Lung microvascular endothelial cell (primary cell): ENCODE measurements at regions not wholly inside any gene's neighbourhood (a gene's known extent, or its start where the extent isn't known, plus 50 kb on each side); places are given as distances from the start of the nearest gene placed in this dataset.
"Not testable (repeated sequence)": the region's sequence is repeated elsewhere in the genome, so short reads cannot be mapped to it uniquely, and the experiment has no call there.

ENCODE experiments used
- DNase-seq, 2 donors: peaks; one replicate each; pipeline versions ENCODE4 v3.0.0 to v3.0.0-alpha.2; 2010; ENCODE audit warnings: low read depth in 2 of 2

DNA sequence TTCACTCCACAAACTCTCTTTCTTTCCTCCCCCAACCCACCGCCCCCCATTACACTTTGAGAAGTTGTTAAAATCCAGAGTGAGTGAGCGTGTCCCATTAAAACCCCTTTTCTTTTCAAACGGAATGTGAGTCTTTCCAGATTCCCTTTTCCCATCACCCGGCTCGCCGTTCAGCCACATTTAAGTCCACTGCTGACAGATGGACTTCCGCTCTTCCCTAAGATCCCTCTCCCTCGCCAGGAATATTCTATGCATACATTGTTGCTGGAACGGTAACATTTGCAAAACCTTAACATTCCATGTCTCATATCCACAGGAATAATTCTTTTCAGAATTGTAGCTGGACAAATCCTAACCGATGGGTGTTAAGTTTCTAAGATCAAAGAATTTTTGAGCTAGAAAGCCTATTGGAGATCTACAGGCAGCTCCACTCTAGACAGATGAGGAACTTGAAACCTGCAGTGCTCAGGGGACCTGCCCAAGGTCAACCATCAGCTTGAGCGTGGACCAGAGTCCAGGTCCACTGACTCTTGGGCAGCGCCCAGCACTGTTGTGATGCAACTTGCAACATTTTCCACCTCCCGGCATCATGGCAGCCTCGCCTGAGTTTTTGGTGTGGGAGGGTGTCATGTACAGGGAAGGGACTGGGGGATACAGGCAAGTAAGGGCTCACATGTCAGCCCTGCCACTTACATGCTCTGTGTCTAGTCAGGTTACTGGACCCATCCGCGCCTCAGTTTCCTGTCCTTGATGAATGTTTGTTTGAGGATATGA is 500.1 kb downstream of the CCDC171 start:
- DNase-seq: no peak

DNA sequence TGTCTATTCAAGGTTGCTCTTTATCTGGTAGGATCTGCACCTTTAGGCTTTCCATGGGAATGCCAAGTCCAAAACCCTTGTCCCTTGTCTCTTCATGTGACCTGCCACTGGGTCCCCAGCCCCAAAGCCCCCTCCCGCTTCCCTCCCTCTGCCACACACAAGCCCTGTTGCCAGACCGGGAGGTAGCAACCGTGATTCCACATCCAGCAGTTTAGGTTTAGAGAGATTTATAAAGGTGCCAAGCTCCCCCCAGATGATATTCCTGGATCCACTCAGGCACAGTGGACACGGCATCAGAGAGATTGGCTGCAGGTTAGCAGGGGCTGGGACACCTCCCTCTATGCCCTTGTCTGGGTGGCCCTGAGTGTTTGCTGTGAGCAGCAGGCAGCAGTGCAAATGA is 504.7 kb downstream of the CCDC171 start:
- no peak for DNase-seq

DNA sequence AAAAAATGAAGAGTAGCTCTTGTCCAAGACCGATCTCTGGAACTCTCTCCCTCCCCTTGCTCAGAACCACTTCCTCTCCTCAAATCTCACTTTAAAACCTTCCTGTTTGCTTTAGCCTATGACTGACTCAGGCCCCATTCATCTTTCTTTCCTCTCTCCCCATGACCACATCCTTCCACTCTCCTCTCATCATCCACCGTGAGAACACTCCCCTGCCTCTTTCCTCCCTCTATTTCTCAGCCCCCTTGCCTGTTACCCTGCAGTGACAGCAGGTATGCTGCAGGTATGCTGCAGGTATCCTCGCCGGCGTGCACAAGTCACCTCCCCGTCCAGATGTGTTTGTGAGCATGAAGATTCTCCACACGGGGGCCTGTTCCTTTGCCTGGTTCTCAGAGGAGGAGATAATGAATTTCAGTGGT is 505.3 kb downstream of the CCDC171 start:
- peak in 1 of 2 donors; percentile 37 for DNase-seq

GRCh38 chr9:16060436-16061129 is 507.7 kb downstream of the CCDC171 start:
- DNase-seq: peak in 1 of 2 donors; percentile 9

DNA sequence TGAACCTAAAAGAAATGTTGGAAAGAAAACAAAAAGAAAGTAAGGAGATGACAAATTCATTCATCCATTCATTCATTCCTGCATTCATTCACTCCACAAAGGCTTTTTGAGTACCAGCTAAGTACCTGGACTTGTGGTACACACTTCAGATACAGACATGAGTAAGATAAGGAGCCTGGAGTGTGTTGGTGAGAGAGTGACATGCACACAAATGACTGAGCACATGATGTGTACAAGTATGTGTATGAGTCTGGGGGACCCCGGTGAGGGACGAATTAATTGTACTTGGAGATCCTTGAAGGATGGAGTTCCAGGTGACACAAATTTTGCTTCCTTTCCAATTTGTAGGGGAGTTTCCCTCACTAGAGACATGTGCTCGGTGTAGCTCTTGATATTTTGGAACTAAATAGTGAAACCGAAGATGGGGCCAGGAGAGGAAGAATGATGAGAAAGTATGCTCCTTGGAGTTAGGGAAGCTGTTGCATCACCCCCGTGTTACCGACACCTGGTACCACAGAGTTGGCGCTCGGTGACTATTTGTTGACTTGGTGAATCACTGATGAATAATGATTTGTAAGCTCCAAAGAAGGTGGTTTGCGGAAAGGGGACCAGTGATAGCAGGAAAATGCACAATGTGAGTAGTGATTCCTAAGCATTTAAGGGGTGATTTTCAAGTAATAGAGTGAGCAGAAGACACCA is 509.8 kb downstream of the CCDC171 start:
- DNase-seq: peak in 1 of 2 donors; percentile 59

- DNase-seq: no peak
Observed at GRCh38 chr9:16063241-16063591, 510.4 kb downstream of the CCDC171 start.

DNA sequence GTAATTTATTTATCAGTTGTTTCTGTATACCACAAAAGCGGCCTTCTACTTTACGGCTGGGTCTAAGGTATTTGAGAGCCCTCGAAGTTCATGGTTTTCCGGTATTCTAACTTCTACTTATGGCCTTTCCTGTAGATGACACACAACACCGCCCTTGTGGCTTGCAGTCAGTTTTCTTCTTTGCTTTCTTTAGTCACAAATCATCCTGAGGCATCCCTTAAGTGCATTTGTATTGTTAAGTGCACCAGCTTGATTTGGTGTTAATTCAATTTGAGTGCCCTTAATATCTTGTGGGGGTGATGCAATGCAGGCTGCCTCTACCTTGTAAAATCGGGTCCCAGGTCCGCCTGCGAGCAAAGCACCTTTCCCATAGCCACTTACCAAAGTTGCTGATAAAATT is 511.9 kb downstream of the CCDC171 start:
- no peak for DNase-seq

DNA sequence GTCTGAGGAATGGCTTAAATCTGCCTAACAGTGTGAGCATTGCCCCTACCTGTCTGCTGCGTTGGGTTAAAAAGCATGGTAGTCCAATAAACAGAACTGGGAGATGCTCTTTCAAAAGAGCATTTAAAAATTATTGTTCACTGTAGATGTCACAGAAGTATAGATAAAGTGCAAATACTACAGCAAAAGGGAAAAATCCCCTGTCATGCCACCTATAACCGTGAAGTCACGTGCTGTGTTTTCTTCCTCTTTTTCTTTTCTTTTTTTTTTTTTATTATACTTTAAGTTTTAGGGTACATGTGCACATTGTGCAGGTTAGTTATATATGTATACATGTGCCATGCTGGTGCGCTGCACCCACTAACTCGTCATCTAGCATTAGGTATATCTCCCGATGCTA is 513.4 kb downstream of the CCDC171 start:
- not testable (repeated sequence) for DNase-seq

- DNase-seq: peak in 1 of 2 donors; percentile 35
Observed at GRCh38 chr9:16068476-16068875, 515.6 kb downstream of the CCDC171 start.

DNA sequence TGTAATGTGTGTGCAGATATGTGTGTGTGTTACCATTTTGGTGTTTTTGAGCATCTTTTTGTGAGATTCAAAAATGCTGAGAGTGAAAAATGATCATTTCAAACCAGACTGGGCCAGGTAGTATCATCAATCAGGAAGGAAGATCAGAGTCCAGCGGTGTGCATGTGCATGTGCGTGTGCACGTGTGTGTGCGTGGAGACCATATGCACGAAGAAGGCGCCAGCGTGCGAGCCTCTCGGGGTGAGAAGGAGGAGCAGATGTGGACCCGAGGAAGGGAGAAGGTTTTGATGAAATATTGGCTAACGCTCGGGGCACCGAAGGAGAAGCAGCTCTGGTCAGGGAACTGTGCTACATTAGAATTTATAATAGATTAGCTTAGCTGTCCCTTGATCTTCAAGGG is 516.4 kb downstream of the CCDC171 start:
- DNase-seq: no peak

DNA sequence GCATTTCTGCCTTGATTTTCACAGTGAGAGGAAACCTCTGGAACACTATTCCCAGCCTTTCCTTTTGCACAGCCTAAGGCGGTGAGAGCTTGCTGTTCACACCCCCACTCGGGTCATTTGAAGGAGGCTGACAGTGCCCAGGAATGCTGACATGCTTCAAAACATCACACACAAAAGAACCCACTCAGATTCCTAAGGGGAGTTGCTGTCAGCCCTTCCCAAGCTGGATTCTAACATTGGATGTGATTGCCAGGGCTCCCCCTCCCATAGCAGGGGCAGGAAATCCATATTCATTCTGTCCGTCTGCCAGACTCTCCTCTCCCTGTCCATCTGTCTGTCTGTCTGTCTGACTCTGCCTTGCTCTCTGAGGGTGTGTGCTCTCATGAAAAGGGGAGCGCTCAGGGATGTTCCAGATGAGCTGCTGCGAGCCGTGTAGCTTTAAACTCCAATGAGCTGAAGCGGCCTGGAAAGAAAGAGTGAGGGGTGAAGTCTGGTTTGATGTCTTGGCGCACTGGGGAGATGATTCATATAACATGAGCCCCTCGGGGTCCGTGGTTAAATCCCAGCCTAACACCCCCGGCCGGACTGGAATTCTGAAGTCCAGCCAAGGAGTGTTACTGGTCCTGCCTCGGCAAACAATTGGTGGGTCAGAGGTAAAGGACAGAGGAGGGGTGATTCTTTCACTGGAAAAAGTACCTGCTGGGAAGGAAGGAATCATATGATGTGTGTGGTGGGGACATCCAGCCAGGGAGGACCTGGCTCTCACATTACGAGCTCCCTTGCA is 517.0 kb downstream of the CCDC171 start:
- no peak for DNase-seq

DNA sequence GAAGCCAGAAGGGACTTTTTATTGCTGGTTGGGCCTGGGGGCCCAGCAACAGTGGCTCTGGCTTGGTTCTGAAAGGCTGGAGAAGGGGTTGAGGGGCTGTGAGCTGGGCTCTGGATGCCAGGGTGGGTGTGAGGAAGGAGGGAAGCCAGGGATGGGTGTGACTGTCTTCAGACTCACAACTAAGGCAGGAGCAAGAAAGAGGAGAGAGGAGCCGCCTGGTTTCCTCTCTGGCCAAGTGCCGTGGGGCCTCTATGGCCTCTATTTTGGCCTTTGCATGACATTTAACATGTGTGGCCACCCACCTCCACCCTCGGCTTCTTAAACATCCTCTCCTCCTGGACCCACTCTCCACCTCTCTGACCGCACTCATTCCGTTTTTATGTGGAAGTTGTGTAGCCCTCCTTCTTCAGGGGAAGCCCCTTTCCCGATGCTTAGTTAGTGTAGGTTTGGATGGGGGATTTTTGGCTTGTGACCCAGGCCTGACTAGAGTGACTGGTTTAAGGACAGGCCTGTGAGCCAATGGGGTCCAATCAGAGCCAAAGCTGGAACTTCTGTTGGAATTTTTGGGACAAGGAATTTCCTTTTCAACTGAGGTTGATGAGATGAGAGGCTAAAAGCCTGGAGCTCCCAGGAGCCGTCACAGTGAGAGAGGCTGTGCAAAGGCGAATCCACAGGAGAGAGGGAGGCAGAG is 517.8 kb downstream of the CCDC171 start:
- no peak for DNase-seq

- no peak for DNase-seq
Observed at GRCh38 chr9:16071400-16071799, 518.6 kb downstream of the CCDC171 start.

DNA sequence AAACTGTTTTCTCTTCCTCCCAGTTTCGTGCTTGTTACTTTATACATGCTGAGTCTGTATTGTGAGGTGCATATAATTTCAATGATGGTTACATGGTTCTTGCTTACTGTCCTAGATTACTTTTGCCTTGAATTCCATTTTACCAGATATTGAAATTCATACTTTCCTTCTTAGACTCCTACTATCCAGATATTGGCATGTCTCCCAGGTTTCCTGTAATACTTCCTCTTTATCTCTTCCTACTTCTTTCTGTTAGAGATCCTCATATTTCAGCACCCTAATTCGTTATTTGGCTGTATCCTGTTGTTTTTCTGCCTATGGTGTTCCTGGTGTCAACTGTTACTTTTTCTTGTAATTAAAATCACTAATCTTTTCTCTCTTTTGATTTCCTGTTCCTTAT is 522.1 kb downstream of the CCDC171 start:
- peak in 1 of 2 donors; percentile 18 for DNase-seq

- DNase-seq: no peak
Observed at GRCh38 chr9:16075696-16076095, 522.9 kb downstream of the CCDC171 start.

- no peak for DNase-seq
Observed at GRCh38 chr9:16076511-16076910, 523.7 kb downstream of the CCDC171 start.

DNA sequence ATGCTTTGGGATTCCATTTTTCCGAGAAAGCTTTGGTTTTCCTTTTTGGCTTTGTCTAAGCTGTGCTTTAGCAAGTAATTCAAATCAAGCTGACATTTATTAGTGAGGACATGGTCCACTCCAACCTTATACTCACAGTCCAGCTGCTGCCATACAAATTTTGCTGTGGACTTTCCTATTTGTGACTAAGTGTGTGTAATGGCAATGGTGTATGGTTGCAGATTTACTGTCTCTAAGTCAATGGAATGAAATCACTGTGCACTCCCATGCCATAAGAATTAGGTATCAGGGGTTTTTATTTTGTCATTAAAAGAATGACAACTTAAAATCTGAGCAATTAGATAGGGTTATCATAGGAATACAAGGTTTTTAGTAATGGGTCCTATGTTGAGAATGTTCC is 530.0 kb downstream of the CCDC171 start:
- DNase-seq: no peak

- DNase-seq: no peak
Observed at GRCh38 chr9:16085167-16085726, 532.4 kb downstream of the CCDC171 start.

- no peak for DNase-seq
Observed at GRCh38 chr9:16090907-16091629, 538.2 kb downstream of the CCDC171 start.
